B cell (primary cell): ENCODE measurements at regions not wholly inside any gene's neighbourhood (a gene's known extent, or its start where the extent isn't known, plus 50 kb on each side); places are given as distances from the start of the nearest gene placed in this dataset.

Experiments
- EZH2 ChIP-seq: IDR thresholded peaks from 2 replicates; pipeline ENCODE4 v1.6.1; 2012; ENCODE audit warnings: borderline replicate concordance, low read depth, mild to moderate bottlenecking, moderate library complexity, low read length; ENCODE audit not compliant: insufficient read depth, poor library complexity, severe bottlenecking
- TF ChIP-seq, protein P1 (sequence below): fragments of 200-600 bp; IDR thresholded peaks from one replicate; pipeline ENCODE4 v1.8.0; 2022; ENCODE audit warnings: antibody characterized with exemption, mild to moderate bottlenecking

DNA sequence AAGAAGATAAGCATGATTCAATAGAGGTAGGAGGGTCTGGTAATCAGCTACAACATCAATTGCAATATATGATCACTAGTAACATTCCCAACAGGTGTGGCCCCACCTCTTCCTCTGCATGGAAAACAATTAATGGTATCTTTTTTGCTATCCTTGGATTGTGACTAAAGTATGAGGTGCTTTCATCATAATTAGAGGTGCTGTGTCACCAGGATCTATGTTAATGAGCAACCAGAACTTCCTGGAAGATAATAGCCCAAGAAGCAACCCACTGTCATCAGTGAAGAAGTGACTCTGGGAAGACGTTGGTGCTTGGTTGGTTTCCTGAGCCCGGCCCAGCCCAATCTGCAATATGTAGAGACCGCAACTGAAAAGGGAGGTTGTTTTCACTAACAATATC, 167.2 kb downstream of the SETD4 start:
- TF ChIP-seq, protein P1, sequence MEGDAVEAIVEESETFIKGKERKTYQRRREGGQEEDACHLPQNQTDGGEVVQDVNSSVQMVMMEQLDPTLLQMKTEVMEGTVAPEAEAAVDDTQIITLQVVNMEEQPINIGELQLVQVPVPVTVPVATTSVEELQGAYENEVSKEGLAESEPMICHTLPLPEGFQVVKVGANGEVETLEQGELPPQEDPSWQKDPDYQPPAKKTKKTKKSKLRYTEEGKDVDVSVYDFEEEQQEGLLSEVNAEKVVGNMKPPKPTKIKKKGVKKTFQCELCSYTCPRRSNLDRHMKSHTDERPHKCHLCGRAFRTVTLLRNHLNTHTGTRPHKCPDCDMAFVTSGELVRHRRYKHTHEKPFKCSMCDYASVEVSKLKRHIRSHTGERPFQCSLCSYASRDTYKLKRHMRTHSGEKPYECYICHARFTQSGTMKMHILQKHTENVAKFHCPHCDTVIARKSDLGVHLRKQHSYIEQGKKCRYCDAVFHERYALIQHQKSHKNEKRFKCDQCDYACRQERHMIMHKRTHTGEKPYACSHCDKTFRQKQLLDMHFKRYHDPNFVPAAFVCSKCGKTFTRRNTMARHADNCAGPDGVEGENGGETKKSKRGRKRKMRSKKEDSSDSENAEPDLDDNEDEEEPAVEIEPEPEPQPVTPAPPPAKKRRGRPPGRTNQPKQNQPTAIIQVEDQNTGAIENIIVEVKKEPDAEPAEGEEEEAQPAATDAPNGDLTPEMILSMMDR, result no peak
- TF ChIP-seq EZH2, result no peak
